ENCODE measurements at regions not wholly inside any gene's neighbourhood (a gene's known extent, or its start where the extent isn't known, plus 50 kb on each side); places are given as distances from the start of the nearest gene placed in this dataset.
"Not testable (repeated sequence)": the region's sequence is repeated elsewhere in the genome, so short reads cannot be mapped to it uniquely, and the experiment has no call there.

GRCh38 chr6:56739836-56740815 lies 97.4 kb upstream of the DST start:
- DNase-seq: no peak

GRCh38 chr6:56736804-56737203 lies 94.1 kb upstream of the DST start:
- no peak for DNase-seq

GRCh38 chr6:56734335-56734734 lies 91.6 kb upstream of the DST start:
- DNase-seq: no peak

GRCh38 chr6:56733211-56733697 lies 90.6 kb upstream of the DST start:
- DNase-seq: no peak

GRCh38 chr6:56732517-56732916 lies 89.8 kb upstream of the DST start:
- no peak for DNase-seq

GRCh38 chr6:56730663-56731529 lies 88.2 kb upstream of the DST start:
- no peak for DNase-seq

GRCh38 chr6:56729719-56730118 lies 87.0 kb upstream of the DST start:
- DNase-seq: no peak

GRCh38 chr6:56729166-56729565 lies 86.5 kb upstream of the DST start:
- DNase-seq: not testable (repeated sequence)

- no peak for DNase-seq
These were observed 84.6 kb upstream of the DST start for GRCh38 chr6:56727097-56727850.

GRCh38 chr6:56725254-56725653 lies 82.6 kb upstream of the DST start:
- no peak for DNase-seq

- no peak for DNase-seq
These were observed 81.8 kb upstream of the DST start for GRCh38 chr6:56724455-56724854.

GRCh38 chr6:56720882-56721281 lies 78.2 kb upstream of the DST start:
- DNase-seq: no peak

- DNase-seq: not testable (repeated sequence)
These were observed 77.5 kb upstream of the DST start for GRCh38 chr6:56720202-56720601.

- not testable (repeated sequence) for DNase-seq
These were observed 76.8 kb upstream of the DST start for GRCh38 chr6:56719315-56720058.

GRCh38 chr6:56718236-56718635 lies 75.5 kb upstream of the DST start:
- DNase-seq: no peak

- no peak for DNase-seq
These were observed 73.5 kb upstream of the DST start for GRCh38 chr6:56716229-56716628.

- DNase-seq: no peak
These were observed 73.1 kb upstream of the DST start for GRCh38 chr6:56715741-56716140.

GRCh38 chr6:56714982-56715456 lies 72.3 kb upstream of the DST start:
- DNase-seq: no peak

- no peak for DNase-seq
These were observed 71.6 kb upstream of the DST start for GRCh38 chr6:56714273-56714672.

GRCh38 chr6:56713254-56713672 lies 70.6 kb upstream of the DST start:
- no peak for DNase-seq

- no peak for DNase-seq
These were observed 68.3 kb upstream of the DST start for GRCh38 chr6:56710967-56711366.

GRCh38 chr6:56709650-56710049 lies 67.0 kb upstream of the DST start:
- no peak for DNase-seq

Data from NCI-H1092 treated with DMSO at 0.1 percent for 48 hours (cell line).